HG02759 (cell line): ENCODE measurements at regions not wholly inside any gene's neighbourhood (a gene's known extent, or its start where the extent isn't known, plus 50 kb on each side); places are given as distances from the start of the nearest gene placed in this dataset.
"Not testable (repeated sequence)": the region's sequence is repeated elsewhere in the genome, so short reads cannot be mapped to it uniquely, and the experiment has no call there.

Experiments
- ATAC-seq: cut with Tn5 transposase; IDR thresholded peaks from one replicate; pipeline ENCODE4 v1.9.1; 2021; ENCODE audit warnings: mild to moderate bottlenecking, moderate library complexity; ENCODE audit not compliant: unreplicated experiment

DNA sequence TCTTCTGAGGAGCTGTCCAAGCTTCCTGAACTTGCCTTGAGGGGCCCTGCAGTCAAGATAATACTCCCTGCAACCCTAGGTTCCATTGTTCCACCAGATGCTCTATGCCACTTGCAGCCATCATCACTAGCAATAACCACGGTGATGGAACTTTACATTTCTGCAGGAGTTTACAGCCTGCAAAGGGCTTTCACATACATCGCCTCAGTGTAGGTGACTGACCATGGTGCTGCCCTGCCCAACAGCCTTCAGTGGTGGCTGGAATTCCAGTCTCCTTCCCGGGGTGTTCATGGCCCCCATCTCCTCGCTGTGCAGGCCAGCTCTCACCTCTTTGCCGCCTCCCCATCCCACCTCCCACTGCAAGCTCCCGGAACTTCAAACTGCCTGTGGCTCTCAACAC, 225.5 kb upstream of the ECI2 start:
- no peak for ATAC-seq

DNA sequence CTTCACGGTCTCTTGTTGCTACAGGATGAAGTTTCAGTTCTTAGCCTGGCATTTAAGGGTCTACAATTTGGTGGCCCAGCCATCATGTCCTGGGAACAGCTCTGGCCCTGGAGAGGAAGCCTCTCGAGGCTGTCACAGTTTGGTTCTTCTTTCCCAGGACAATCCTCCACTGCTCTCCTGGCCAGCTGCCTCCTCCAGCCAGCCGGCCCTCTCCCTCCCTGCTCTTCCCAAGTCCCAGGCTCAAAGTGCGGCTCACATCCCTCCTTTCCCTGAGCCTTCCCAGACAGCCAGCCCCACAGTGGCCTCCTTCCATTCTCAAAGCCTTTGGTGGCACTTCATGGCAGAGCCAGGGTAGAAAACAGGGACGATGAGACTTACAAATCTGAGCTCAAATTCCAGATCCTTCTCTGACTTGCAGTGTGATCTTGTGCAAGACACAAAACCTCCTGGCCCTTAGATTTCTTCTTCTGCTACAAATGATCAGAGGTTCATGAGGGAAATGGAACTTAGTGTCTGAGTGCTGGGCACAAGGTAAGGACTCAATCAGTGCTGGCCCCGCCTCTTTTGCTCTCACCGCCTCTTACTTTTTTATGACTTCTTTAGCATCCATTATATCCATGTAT, 223.8 kb upstream of the ECI2 start:
- ATAC-seq = no peak

- ATAC-seq = no peak
Measured at GRCh38 chr6:4358414-4359107, 223.2 kb upstream of the ECI2 start.

- ATAC-seq = not testable (repeated sequence)
Measured at GRCh38 chr6:4357660-4358152, 222.3 kb upstream of the ECI2 start.

- no peak for ATAC-seq
Measured at GRCh38 chr6:4356899-4357659, 221.7 kb upstream of the ECI2 start.

- ATAC-seq = no peak
Measured at GRCh38 chr6:4355241-4355640, 219.9 kb upstream of the ECI2 start.

- no peak for ATAC-seq
Measured at GRCh38 chr6:4354181-4354580, 218.8 kb upstream of the ECI2 start.

- ATAC-seq = no peak
Measured at GRCh38 chr6:4352731-4353130, 217.4 kb upstream of the ECI2 start.

- ATAC-seq = no peak
Measured at GRCh38 chr6:4352322-4352669, 216.9 kb upstream of the ECI2 start.

DNA sequence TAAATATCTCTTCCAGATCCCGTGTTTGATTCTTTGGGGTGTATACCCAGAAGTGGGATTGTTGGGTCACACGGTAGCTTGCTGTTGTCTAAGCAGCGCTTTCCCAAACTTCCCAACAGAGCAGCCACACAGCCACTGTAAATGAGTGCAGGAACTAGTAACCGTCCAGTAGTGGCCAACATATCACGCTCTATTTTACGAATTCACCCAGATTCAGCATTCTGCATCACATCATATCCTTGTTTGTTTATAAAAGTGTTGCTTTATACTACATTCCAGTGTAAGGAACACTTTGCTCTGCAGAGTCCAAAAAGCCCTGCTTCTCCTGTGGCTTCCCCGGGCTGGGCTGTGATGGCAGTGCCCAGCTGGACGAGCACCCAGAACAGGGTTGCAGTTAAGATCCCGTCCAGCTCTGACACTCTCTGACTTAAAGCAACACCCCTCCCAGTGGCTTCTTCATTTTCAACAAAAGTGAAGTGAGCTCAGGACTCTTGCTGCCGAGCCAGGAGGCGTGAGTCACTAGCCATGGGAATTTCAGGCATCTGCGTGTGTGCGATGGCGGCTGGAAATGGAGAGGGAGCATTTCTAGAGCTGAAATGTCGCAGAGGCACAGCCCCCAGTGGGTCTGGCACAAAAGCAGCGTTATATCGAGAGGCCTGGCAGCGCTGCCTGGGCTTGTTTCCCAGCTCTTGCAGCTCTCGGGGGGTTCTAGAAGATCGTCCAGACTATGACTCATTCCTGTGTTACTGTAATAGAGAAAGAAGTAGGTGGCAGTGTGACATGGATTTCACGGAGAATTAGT, 216.3 kb upstream of the ECI2 start:
- ATAC-seq = no peak

DNA sequence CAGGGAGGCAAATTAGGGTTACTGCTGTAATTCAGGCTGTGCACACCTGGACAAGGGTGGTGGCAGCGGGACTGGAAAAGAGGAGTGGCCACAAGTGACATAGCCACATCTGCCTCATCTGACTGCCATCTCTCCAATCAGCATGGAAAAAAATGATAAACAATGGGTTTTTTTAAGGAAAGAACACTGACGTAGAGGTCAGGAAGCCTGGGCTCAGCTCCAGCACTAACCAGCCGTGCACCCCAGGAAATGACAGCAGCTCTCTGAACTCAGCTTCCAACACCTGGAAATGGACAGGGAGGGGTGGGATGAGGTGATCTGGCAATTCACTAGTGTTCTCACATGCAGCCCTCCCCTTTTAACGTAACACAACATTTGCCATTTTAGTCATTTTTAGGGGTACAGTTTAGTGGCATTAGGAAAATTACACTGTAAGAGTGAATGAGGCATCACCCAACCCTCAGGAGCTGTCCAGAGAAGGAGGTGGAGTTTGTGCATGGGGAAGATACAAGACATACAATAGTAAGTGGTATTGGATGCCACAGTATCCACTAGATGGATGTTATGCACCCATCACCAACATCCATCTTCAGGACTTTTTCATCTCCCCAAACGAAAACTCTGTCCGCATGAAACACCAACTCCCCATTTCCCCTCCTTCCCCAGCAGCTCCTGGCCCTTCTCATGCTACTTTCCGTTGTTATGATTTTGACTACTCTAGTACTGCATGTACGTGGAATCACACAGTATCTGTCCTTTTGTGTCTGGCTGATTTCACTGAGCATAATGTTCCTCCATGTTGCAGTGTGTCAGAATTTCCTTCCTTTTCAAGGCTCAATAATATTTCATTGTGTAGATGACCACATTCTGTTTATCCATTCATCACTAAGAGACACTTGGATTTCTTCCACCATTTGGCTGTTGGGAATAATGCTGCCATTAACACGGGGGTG, 215.5 kb upstream of the ECI2 start:
- no peak for ATAC-seq

- no peak for ATAC-seq
Measured at GRCh38 chr6:4349931-4350330, 214.6 kb upstream of the ECI2 start.

DNA sequence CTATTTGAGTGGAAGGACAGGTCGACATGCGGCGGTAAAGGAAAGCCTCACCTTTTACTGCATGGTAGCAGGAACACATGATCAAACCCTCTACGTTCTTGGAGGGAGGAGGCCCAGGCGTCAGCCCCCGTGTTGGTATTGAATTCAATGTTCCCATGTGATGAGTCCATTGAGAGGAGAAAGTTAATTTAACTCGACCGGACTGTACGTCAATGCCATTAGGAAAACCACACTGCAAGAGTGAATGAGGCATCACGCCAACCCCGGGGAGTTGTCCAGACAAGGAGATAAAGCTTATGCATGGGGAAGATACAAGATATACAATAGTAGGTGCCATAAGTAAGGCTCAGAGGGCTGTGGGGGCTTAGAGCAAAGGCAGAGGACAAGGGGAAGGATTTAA, 213.9 kb upstream of the ECI2 start:
- ATAC-seq = no peak

GRCh38 chr6:4348462-4349112, 213.2 kb upstream of the ECI2 start:
- peak; percentile 83 for ATAC-seq

GRCh38 chr6:4347877-4348276, 212.5 kb upstream of the ECI2 start:
- no peak for ATAC-seq

- no peak for ATAC-seq
Measured at GRCh38 chr6:4346659-4347333, 211.4 kb upstream of the ECI2 start.

DNA sequence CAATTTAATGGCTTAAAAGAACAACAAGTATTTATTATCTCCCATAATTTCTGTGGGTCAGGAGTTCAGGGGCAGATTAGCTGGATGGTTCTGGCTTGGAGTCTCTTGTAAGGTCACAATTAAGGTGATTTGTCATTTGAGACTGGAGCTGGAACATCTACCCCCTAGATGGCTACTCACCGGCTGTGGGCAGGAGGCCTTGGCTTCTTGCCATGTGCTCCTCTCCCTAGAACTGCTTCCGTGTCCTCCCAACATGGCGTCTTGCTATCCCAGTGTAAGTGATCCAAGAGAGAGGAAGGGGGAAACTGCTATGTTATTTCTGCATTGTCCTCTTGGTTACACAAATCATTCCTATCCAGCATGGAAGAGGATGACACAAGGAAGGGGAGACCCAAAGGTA, 210.2 kb upstream of the ECI2 start:
- no peak for ATAC-seq

GRCh38 chr6:4344317-4344899, 209.0 kb upstream of the ECI2 start:
- ATAC-seq = no peak
